Adrenal gland (tissue), 9 donors: ENCODE measurements at regions not wholly inside any gene's neighbourhood (a gene's known extent, or its start where the extent isn't known, plus 50 kb on each side); places are given as distances from the start of the nearest gene placed in this dataset.
"Not testable (repeated sequence)": the region's sequence is repeated elsewhere in the genome, so short reads cannot be mapped to it uniquely, and the experiment has no call there.

Source experiments
- DNase-seq, 7 donors: peaks; one replicate each; pipeline ENCODE4 v3.0.0-alpha.2; 2019 to 2020
- H3K27ac ChIP-seq, 5 donors: fragments of 200-600 bp; sonication (generic) in 4 of 5; 1 replicate in 3 of 5; 2 replicates in 2 of 5; pipeline versions ENCODE4 v1.5.1 to v1.8.0; 2016 to 2020; ENCODE audit warnings: mild to moderate bottlenecking in 1 of 5
- H3K27me3 ChIP-seq: fragments of 200-600 bp; 2 replicates; pipeline ENCODE4 v1.8.0; 2021
- H3K36me3 ChIP-seq, 2 donors: fragments of 200-600 bp; replicated peaks in 1 of 2; 1 replicate in 1 of 2; 2 replicates in 1 of 2; pipeline versions ENCODE4 v1.5.1 to v1.8.0; 2018 to 2022
- H3K4me1 ChIP-seq, 2 donors: fragments of 200-600 bp; replicated peaks in 1 of 2; 1 replicate in 1 of 2; 2 replicates in 1 of 2; pipeline versions ENCODE4 v1.5.1 to v1.8.0; 2018 to 2021
- H3K4me3 ChIP-seq, 4 donors: fragments of 200-600 bp; sonication (generic) in 3 of 4; one replicate each; pipeline ENCODE4 v1.5.1; 2016 to 2018
- H3K9me3 ChIP-seq, 3 donors: fragments of 200-600 bp; sonication (generic) in 1 of 3; replicated peaks in 1 of 3; 1 replicate in 2 of 3; 2 replicates in 1 of 3; pipeline versions ENCODE4 v1.5.1 to v1.8.0; 2016 to 2021
- POLR2A ChIP-seq, 2 donors: fragments of 450-650 bp; IDR thresholded peaks; one replicate each; pipeline ENCODE4 v1.6.1; 2017; ENCODE audit warnings: antibody characterized with exemption in 2 of 2, mild to moderate bottlenecking in 2 of 2, moderate library complexity in 1 of 2
- WGBS, 4 donors: extraction: QIAGEN DNeasy Blood & Tissue Kit in 2 of 4; methylation state at CpG; one replicate each; pipeline versions ENCODE4 v1.1.5 to v1.1.7; 2013 to 2017; 5-methylcytosine and 5-hydroxymethylcytosine counted together
- intact Hi-C, 2 donors: fragments of 100-400 bp; cut with DNase I; formaldehyde crosslinking; loops; one replicate each; pipeline versions ENCODE4 v1.14.1 to v1.15.0; 2022 to 2023
- TF ChIP-seq, protein P1 (sequence below), 6 experiments: fragments of 450-650 bp in 4 of 6; fragments of 200-600 bp in 2 of 6; sonication (generic) in 1 of 6; IDR thresholded peaks; 1 replicate in 5 of 6; 2 replicates in 1 of 6; pipeline versions ENCODE4 v1.5.1 to v1.8.0; 2016 to 2021; ENCODE audit warnings: antibody characterized with exemption in 6 of 6, mild to moderate bottlenecking in 2 of 6, moderate library complexity in 1 of 6
- donor health status: healthy with polysubstance abuse.
- donor health status: Bipolar disorder and iron deficiency.
- donor health status: DM: yes; HTN: yes; CAD: no.
- donor health status: DM: no; HTN: no; CAD: no.
- donor health status: DM: no; HTN: no; CAD: no.

DNA sequence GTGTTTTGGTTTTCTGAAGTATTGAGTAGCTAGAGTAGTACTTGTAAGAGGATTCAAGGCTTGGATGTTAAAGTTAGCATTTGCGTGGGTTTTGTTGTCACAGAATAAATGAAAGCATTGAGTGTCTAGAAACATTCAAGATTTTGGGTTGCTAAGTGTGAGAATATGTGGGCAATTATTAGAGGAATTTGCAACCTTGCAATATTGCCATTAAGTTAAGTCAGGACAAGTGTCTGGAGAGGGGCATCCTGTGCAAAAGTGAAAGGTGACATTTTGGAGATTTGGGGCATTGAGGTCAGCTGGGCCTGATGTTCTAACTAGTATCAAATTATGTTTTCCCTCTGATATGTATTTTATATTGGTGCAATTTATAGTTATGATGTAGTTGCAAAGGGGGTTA lies 533.9 kb upstream of the GRID2 start:
- intact Hi-C loops: no loop called here
- no peak for DNase-seq
- Histone ChIP-seq H3K4me1 (no peaks in the 10 kb centered on the region), H3K9me3 (no peaks in the 10 kb centered on the region), H3K27me3 (no peaks in the 10 kb centered on the region), H3K4me3 (no peak overlapping the region), H3K27ac (no peak overlapping the region), H3K36me3 (no peaks in the 10 kb centered on the region)
- TF ChIP-seq, protein P1, sequence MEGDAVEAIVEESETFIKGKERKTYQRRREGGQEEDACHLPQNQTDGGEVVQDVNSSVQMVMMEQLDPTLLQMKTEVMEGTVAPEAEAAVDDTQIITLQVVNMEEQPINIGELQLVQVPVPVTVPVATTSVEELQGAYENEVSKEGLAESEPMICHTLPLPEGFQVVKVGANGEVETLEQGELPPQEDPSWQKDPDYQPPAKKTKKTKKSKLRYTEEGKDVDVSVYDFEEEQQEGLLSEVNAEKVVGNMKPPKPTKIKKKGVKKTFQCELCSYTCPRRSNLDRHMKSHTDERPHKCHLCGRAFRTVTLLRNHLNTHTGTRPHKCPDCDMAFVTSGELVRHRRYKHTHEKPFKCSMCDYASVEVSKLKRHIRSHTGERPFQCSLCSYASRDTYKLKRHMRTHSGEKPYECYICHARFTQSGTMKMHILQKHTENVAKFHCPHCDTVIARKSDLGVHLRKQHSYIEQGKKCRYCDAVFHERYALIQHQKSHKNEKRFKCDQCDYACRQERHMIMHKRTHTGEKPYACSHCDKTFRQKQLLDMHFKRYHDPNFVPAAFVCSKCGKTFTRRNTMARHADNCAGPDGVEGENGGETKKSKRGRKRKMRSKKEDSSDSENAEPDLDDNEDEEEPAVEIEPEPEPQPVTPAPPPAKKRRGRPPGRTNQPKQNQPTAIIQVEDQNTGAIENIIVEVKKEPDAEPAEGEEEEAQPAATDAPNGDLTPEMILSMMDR (IDR thresholded peaks at IDR 0.05): no peak
- WGBS, 4 donors: 89 to 100% (median 96%) methylated on average over 1 of the region's 1 CpG

DNA sequence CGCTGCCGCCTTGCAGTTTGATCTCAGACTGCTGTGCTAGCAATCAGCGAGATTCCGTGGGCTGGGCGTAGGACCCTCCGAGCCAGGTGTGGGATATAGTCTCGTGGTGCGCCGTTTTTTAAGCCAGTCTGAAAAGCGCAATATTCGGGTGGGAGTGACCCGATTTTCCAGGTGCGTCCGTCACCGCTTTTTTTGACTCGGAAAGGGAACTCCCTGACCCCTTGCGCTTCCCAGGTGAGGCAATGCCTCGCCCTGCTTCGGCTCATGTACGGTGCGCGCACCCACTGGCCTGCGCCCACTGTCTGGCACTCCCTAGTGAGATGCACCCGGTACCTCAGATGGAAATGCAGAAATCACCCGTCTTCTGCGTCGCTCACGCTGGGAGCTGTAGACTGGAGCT lies 512.1 kb upstream of the GRID2 start:
- intact Hi-C loops, H3K36me3 ChIP-seq, DNase-seq, H3K27me3 ChIP-seq, H3K9me3 ChIP-seq, H3K4me1 ChIP-seq, H3K27ac ChIP-seq, H3K4me3 ChIP-seq: not testable (repeated sequence)
- WGBS, 4 donors: 39 to 75% (median 54%) methylated on average over 19 to 28 of the region's 28 CpGs

DNA sequence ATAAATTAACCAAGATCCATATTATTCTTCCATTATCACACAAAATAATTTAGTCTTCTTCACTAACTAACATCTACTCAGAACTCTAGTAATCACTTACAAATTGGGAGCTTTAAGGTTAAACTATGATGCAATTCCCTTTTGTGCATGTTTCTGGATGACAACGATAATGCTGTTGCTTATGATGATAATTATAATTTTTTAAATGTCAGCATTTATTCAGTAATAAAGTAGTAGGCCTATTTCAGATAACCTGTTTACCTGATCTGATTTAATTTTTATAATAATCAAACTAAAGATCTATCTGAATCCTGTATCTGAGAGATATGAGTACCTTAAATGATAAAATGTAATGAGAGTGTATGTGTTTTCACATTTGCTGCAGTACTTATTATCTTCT lies 507.8 kb upstream of the GRID2 start:
- TF ChIP-seq, protein P1 (IDR thresholded peaks at IDR 0.05): no peak
- TF ChIP-seq POLR2A (IDR thresholded peaks at IDR 0.05): no peak
- intact Hi-C loops: no loop called here
- no peak overlapping the region for H3K4me3 ChIP-seq
- H3K27me3 ChIP-seq: no peaks in the 10 kb centered on the region
- H3K4me1 ChIP-seq: no peaks in the 10 kb centered on the region
- H3K27ac ChIP-seq: no peak overlapping the region
- 82 to 87% (median 85%) methylated on average over 1 of the region's 1 CpG for WGBS, 4 donors
- peaks cover 0 to 3% of the 10 kb centered on the region in 2 donors for H3K36me3 ChIP-seq
- DNase-seq: no peak
- no peaks in the 10 kb centered on the region for H3K9me3 ChIP-seq

DNA sequence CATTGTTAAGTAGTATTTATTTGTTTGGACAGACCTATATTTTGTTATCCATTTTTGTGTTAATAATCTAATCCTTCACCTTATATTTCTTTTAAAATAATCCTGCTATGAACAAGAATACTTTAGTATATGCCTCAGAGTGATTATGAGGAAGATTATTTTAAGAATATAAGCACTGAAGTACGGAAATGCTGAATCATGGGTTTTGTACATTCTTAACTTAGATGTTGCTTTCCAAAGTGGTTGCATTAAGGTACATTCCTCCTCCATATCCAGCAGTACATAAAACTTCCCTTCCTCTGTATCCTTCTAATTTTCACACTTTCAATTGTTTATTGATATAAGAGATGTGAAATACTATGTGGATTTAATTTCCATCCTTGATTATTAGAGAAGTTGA lies 491.4 kb upstream of the GRID2 start:
- WGBS, 4 donors: 58 to 83% (median 67%) methylated on average over 1 of the region's 1 CpG
- intact Hi-C loops: no loop called here
- no peak overlapping the region for H3K27ac ChIP-seq
- no peaks in the 10 kb centered on the region for H3K4me1 ChIP-seq
- TF ChIP-seq POLR2A (IDR thresholded peaks at IDR 0.05): no peak
- TF ChIP-seq, protein P1 (IDR thresholded peaks at IDR 0.05): no peak
- no peaks in the 10 kb centered on the region for H3K36me3 ChIP-seq
- H3K27me3 ChIP-seq: no peaks in the 10 kb centered on the region
- H3K9me3 ChIP-seq: no peaks in the 10 kb centered on the region
- H3K4me3 ChIP-seq: no peak overlapping the region
- DNase-seq: no peak

DNA sequence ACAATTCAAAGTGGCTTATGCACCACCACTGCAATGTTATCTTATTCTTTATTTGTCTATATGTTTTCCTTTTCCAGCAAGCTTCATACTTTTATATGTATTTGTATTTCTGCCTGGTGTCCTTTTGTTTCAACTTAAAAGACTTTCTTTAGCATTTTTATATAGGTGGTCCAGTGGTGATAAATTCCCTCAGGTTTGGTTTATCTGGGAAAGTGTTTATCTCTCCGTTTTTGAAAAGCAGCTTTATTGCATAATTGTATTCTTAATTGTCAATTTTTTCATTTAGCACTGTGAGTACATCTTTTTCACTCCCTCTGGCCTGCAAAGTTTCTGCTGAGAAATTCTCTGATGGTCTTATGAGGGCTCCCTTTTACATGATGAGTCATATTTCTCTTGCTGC lies 479.0 kb upstream of the GRID2 start:
- WGBS, 4 donors: 58 to 76% (median 64%) methylated on average over 1 of the region's 1 CpG
- TF ChIP-seq, protein P1 (IDR thresholded peaks at IDR 0.05): no peak
- no peak for TF ChIP-seq POLR2A (IDR thresholded peaks at IDR 0.05)

More for the DNA sequence above, 479.0 kb upstream of the GRID2 start:
- H3K9me3 ChIP-seq: peaks cover 0 to 5% (median 4%) of the 10 kb centered on the region in 3 donors
- intact Hi-C loops: no loop called here
- H3K27me3 ChIP-seq: no peaks in the 10 kb centered on the region
- no peak for DNase-seq
- no peaks in the 10 kb centered on the region for H3K36me3 ChIP-seq
- no peaks in the 10 kb centered on the region for H3K4me1 ChIP-seq
- no peak overlapping the region for H3K4me3 ChIP-seq
- no peak overlapping the region for H3K27ac ChIP-seq
